ENCODE measurements at regions not wholly inside any gene's neighbourhood (a gene's known extent, or its start where the extent isn't known, plus 50 kb on each side); places are given as distances from the start of the nearest gene placed in this dataset.

DNA sequence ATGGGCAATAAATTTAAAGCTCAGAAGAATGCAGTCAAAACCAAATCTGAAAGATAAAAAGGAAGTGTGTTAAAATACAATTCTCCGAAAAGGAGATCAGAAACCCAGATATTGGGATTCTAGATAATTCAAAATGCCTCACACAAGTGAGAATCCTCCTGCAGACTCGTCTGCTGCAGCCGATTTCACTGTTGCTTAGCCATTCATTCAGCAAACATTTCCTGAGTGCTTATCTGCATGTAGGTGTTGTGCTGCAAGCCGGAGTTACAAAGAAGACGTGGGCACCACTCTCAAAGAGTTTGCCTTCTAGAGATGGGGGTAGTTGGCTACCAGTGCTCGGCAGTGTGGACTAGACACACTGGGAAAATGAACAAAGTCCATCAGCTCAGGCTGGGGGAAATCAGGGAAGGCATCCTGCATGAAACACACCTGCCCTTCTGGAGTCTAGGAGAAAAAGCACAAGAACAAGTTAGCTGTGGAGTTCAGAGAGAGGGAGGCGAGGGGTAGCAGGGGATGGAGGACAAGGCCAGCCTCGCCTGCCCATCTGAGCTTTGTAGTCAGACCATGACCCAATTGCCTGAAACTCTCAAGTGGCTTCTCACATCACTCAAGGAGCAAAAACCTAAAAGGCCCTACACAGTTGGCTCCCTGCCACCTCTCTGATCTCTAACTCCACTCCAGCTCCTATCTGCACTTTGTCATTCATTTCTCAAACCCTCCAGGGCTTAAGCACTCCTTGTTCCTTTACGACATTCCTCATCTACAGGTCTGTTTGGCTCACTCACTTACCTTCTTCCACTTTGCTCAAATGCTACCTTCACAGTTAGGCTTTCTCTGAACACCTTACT lies 310.0 kb upstream of the DDHD1 start:
- Histone ChIP-seq H3K9ac (no peak overlapping the region), H4K20me1 (ENCODE audit: insufficient read depth) (no peaks in the 10 kb centered on the region), H3K27me3 (ENCODE audit: insufficient read depth) (peaks cover 10% of the 10 kb centered on the region; the same call in 1 of the 2 replicates), H2AFZ (ENCODE audit: low read depth) (no peak overlapping the region), H3K4me1 (ENCODE audit: control insufficient read depth in 1 of 2, insufficient read depth in 2 of 2, low read depth in 1 of 2, low read length in 1 of 2) (no peaks in the 10 kb centered on the region), H3K4me2 (no peak overlapping the region), H3K4me3 (ENCODE audit: low read depth in 2 of 2, low read length in 1 of 2) (no peak overlapping the region), H3K9me3 (no peaks in the 10 kb centered on the region), H3F3A (replicated peaks; ENCODE audit: insufficient read depth) (no peaks in the 10 kb centered on the region), H3K36me3 (replicated peaks in 1 of 2; ENCODE audit: control insufficient read depth in 1 of 2, insufficient read depth in 2 of 2, low read length in 1 of 2) (no peaks in the 10 kb centered on the region), H3K27ac (ENCODE audit: low read depth in 2 of 2, low read length in 1 of 2) (no peak overlapping the region), H3K9me2 (no peaks in the 10 kb centered on the region), H3K79me2 (ENCODE audit: insufficient read depth) (no peaks in the 10 kb centered on the region; the same call in 1 of the 2 replicates)
- DNase-seq: no peak
- CTCF ChIA-PET: interaction anchor here (1.0 kb wide), 2 partner anchors 30 to 156 kb away, joined by 3 read pairs; no protein-coding TSS in a partner anchor
- TF ChIP-seq NRF1 (IDR thresholded peaks at IDR 0.05; ENCODE audit: low read depth, low read length) (no peak), RCOR1 (IDR thresholded peaks at IDR 0.05; ENCODE audit: low read length) (no peak), JUND (IDR thresholded peaks at IDR 0.05) (no peak)
- POLR2A ChIA-PET: no interaction called here
- WGBS (ENCODE audit: low lambda C conversion rate): 24% methylated on average over 9 of the region's 9 CpGs

DNA sequence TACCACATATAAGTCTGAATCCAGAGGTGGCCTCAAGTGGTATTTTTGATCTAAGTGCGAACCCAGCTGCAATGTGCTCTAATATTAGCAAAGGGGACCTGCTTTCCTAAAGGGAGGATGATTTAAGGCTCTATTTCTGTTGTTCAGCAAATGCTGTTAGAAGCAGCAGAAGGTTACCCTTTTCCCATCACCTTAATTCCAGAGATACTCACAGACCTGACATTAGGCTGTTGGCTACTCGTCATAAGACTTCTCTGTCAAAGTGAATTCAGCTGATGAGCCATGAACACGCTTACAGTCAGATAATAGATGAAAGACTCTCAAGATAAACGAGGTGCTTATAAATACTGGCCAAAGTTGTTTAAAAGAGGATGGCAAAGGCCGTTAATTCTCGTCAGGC lies 308.7 kb upstream of the DDHD1 start:
- no peaks in the 10 kb centered on the region for H3F3A ChIP-seq (replicated peaks; ENCODE audit: insufficient read depth)
- no peaks in the 10 kb centered on the region; the same call in 1 of the 2 replicates for H3K79me2 ChIP-seq (ENCODE audit: insufficient read depth)
- peaks cover 10% of the 10 kb centered on the region; the same call in 1 of the 2 replicates for H3K27me3 ChIP-seq (ENCODE audit: insufficient read depth)
- TF ChIP-seq RFX5 (IDR thresholded peaks at IDR 0.05; ENCODE audit: low read length): no peak
- TF ChIP-seq, protein P1, sequence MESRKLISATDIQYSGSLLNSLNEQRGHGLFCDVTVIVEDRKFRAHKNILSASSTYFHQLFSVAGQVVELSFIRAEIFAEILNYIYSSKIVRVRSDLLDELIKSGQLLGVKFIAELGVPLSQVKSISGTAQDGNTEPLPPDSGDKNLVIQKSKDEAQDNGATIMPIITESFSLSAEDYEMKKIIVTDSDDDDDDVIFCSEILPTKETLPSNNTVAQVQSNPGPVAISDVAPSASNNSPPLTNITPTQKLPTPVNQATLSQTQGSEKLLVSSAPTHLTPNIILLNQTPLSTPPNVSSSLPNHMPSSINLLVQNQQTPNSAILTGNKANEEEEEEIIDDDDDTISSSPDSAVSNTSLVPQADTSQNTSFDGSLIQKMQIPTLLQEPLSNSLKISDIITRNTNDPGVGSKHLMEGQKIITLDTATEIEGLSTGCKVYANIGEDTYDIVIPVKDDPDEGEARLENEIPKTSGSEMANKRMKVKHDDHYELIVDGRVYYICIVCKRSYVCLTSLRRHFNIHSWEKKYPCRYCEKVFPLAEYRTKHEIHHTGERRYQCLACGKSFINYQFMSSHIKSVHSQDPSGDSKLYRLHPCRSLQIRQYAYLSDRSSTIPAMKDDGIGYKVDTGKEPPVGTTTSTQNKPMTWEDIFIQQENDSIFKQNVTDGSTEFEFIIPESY (IDR thresholded peaks at IDR 0.05; ENCODE audit: borderline replicate concordance, low read depth): no peak
- no peak for TF ChIP-seq TCF12 (IDR thresholded peaks at IDR 0.05)
- TF ChIP-seq TAF1 (IDR thresholded peaks at IDR 0.05; ENCODE audit: borderline replicate concordance, low read depth, low read length): no peak
- TF ChIP-seq CHD2 (IDR thresholded peaks at IDR 0.05; ENCODE audit: low read length, partially characterized antibody): no peak
- no peak for TF ChIP-seq RCOR1 (IDR thresholded peaks at IDR 0.05; ENCODE audit: low read length)
- TF ChIP-seq POLR2AphosphoS5 (IDR thresholded peaks at IDR 0.05; ENCODE audit: low read depth, low read length): no peak
- no peak for TF ChIP-seq JUND (IDR thresholded peaks at IDR 0.05)
- TF ChIP-seq SIN3A (IDR thresholded peaks at IDR 0.05; ENCODE audit: borderline replicate concordance, low read depth, low read length): no peak
- TF ChIP-seq, protein P2, sequence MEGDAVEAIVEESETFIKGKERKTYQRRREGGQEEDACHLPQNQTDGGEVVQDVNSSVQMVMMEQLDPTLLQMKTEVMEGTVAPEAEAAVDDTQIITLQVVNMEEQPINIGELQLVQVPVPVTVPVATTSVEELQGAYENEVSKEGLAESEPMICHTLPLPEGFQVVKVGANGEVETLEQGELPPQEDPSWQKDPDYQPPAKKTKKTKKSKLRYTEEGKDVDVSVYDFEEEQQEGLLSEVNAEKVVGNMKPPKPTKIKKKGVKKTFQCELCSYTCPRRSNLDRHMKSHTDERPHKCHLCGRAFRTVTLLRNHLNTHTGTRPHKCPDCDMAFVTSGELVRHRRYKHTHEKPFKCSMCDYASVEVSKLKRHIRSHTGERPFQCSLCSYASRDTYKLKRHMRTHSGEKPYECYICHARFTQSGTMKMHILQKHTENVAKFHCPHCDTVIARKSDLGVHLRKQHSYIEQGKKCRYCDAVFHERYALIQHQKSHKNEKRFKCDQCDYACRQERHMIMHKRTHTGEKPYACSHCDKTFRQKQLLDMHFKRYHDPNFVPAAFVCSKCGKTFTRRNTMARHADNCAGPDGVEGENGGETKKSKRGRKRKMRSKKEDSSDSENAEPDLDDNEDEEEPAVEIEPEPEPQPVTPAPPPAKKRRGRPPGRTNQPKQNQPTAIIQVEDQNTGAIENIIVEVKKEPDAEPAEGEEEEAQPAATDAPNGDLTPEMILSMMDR (IDR thresholded peaks at IDR 0.05): no peak
- TF ChIP-seq YY1 (IDR thresholded peaks at IDR 0.05; ENCODE audit: low read depth): no peak
- no peak for TF ChIP-seq MEF2A (IDR thresholded peaks at IDR 0.05; ENCODE audit: borderline replicate concordance, low read depth)
- no peak for TF ChIP-seq GATA2 (CRISPR knock-in tag; IDR thresholded peaks at IDR 0.05)
- TF ChIP-seq EP300 (IDR thresholded peaks at IDR 0.05; ENCODE audit: borderline replicate concordance in 1 of 2, low read depth in 1 of 2, low read length in 1 of 2): no peak
- no peak for TF ChIP-seq FOSL2 (IDR thresholded peaks at IDR 0.05; ENCODE audit: borderline replicate concordance, low read depth)
- TF ChIP-seq SMC3 (IDR thresholded peaks at IDR 0.05; ENCODE audit: low read depth, low read length): no peak
- TF ChIP-seq, protein P3, sequence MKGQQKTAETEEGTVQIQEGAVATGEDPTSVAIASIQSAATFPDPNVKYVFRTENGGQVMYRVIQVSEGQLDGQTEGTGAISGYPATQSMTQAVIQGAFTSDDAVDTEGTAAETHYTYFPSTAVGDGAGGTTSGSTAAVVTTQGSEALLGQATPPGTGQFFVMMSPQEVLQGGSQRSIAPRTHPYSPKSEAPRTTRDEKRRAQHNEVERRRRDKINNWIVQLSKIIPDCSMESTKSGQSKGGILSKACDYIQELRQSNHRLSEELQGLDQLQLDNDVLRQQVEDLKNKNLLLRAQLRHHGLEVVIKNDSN (IDR thresholded peaks at IDR 0.05; ENCODE audit: borderline replicate concordance, low read depth): no peak
- POLR2A ChIA-PET: no interaction called here
- no peaks in the 10 kb centered on the region for H3K4me1 ChIP-seq (ENCODE audit: control insufficient read depth in 1 of 2, insufficient read depth in 2 of 2, low read depth in 1 of 2, low read length in 1 of 2)
- no peak overlapping the region for H3K27ac ChIP-seq (ENCODE audit: low read depth in 2 of 2, low read length in 1 of 2)
- H3K4me2 ChIP-seq: no peak overlapping the region
- no peak overlapping the region for H3K4me3 ChIP-seq (ENCODE audit: low read depth in 2 of 2, low read length in 1 of 2)
- H3K9ac ChIP-seq: no peak overlapping the region
- 17% methylated on average over 6 of the region's 6 CpGs for WGBS (ENCODE audit: low lambda C conversion rate)
- H2AFZ ChIP-seq (ENCODE audit: low read depth): no peak overlapping the region
- CTCF ChIA-PET: interaction anchor here (1.0 kb wide), 1 partner anchor 155 kb away, joined by 3 read pairs; no protein-coding TSS in a partner anchor
- no peaks in the 10 kb centered on the region for H3K9me3 ChIP-seq
- H3K9me2 ChIP-seq: no peaks in the 10 kb centered on the region
- H3K36me3 ChIP-seq (replicated peaks in 1 of 2; ENCODE audit: control insufficient read depth in 1 of 2, insufficient read depth in 2 of 2, low read length in 1 of 2): no peaks in the 10 kb centered on the region
- no peaks in the 10 kb centered on the region for H4K20me1 ChIP-seq (ENCODE audit: insufficient read depth)
- DNase-seq: no peak
